Activated CD8-positive, alpha-beta memory T cell treated with anti-CD3 and anti-CD28 coated beads for 48 hours (primary cell): ENCODE measurements at regions not wholly inside any gene's neighbourhood (a gene's known extent, or its start where the extent isn't known, plus 50 kb on each side); places are given as distances from the start of the nearest gene placed in this dataset.

Experiments
- DNase-seq, 3 experiments: peaks; one replicate each; pipeline ENCODE4 v3.0.0-alpha.2; 2020; ENCODE audit warnings: low read depth in 2 of 3, low spot score in 2 of 3

- DNase-seq: no peak
Measured at GRCh38 chr15:38695249-38696108, 130.9 kb upstream of the RASGRP1 start.

- peak in 1 of 3 experiments; percentile 31 for DNase-seq
Measured at GRCh38 chr15:38696109-38696727, 131.6 kb upstream of the RASGRP1 start.

- DNase-seq: no peak
Measured at GRCh38 chr15:38696790-38697495, 132.3 kb upstream of the RASGRP1 start.

GRCh38 chr15:38698254-38698653 is 133.6 kb upstream of the RASGRP1 start:
- DNase-seq: no peak

GRCh38 chr15:38699633-38700230 is 135.1 kb upstream of the RASGRP1 start:
- DNase-seq: peak in 1 of 3 experiments; percentile 35

GRCh38 chr15:38701149-38701548 is 136.5 kb upstream of the RASGRP1 start:
- no peak for DNase-seq

- DNase-seq: no peak
Measured at GRCh38 chr15:38702178-38702912, 137.7 kb upstream of the RASGRP1 start.

GRCh38 chr15:38705436-38706219 is 141.0 kb upstream of the RASGRP1 start:
- DNase-seq: no peak

GRCh38 chr15:38706956-38707355 is 142.3 kb upstream of the RASGRP1 start:
- DNase-seq: no peak

GRCh38 chr15:38707802-38708671 is 143.4 kb upstream of the RASGRP1 start:
- DNase-seq: no peak

- DNase-seq: no peak
Measured at GRCh38 chr15:38708672-38709180, 144.1 kb upstream of the RASGRP1 start.

- no peak for DNase-seq
Measured at GRCh38 chr15:38709196-38709595, 144.6 kb upstream of the RASGRP1 start.

GRCh38 chr15:38714309-38715072 is 149.9 kb upstream of the RASGRP1 start:
- no peak for DNase-seq

- DNase-seq: no peak
Measured at GRCh38 chr15:38720893-38721567, 156.4 kb upstream of the RASGRP1 start.

GRCh38 chr15:38721568-38721945 is 156.9 kb upstream of the RASGRP1 start:
- DNase-seq: no peak

GRCh38 chr15:38722236-38722635 is 157.6 kb upstream of the RASGRP1 start:
- no peak for DNase-seq

GRCh38 chr15:38724827-38725226 is 160.2 kb upstream of the RASGRP1 start:
- DNase-seq: no peak

- DNase-seq: no peak
Measured at GRCh38 chr15:38726187-38726586, 161.6 kb upstream of the RASGRP1 start.
